ENCODE measurements at regions not wholly inside any gene's neighbourhood (a gene's known extent, or its start where the extent isn't known, plus 50 kb on each side); places are given as distances from the start of the nearest gene placed in this dataset.

- no peak for TF ChIP-seq EZH2 (IDR thresholded peaks at IDR 0.05; ENCODE audit: borderline replicate concordance, low read depth, low read length, severe bottlenecking)
- no peak for TF ChIP-seq CTCF (IDR thresholded peaks at IDR 0.05; ENCODE audit: borderline replicate concordance, extremely low read depth, low read length, poor library complexity, severe bottlenecking)
Measured at GRCh38 chr6:1242446-1242845, 69.5 kb upstream of the FOXQ1 start.

Measured in DND-41 (cell line).